Activated T-helper 17 cell treated with anti-CD3 and anti-CD28 coated beads, Interleukin-2, amount 50 U/mL, for 72 hours (primary cell): ENCODE measurements at regions not wholly inside any gene's neighbourhood (a gene's known extent, or its start where the extent isn't known, plus 50 kb on each side); places are given as distances from the start of the nearest gene placed in this dataset.
A peak's percentile ranks its signal among the peaks of the same experiment; 100 is the strongest.

ENCODE experiments used
- ATAC-seq: fragments of 150-1000 bp; cut with Tn5 transposase; replicated peaks from 2 replicates; pipeline ENCODE4 v1.10.0; 2021; ENCODE audit warnings: mild to moderate bottlenecking, moderate library complexity
- H3K27ac Mint-ChIP-seq: one replicate; pipeline ENCODE4 v1.8.0; 2022; ENCODE audit warnings: mixed read lengths
- H3K27me3 Mint-ChIP-seq: one replicate; pipeline ENCODE4 v1.8.0; 2022; ENCODE audit warnings: mixed read lengths
- H3K36me3 Mint-ChIP-seq: one replicate; pipeline ENCODE4 v1.8.0; 2022; ENCODE audit warnings: low read depth, mild to moderate bottlenecking, mixed read lengths
- H3K4me1 Mint-ChIP-seq: one replicate; pipeline ENCODE4 v1.8.0; 2022; ENCODE audit warnings: mixed read lengths
- H3K4me3 Mint-ChIP-seq: one replicate; pipeline ENCODE4 v1.8.0; 2022; ENCODE audit warnings: mild to moderate bottlenecking, mixed read lengths
- H3K9me3 Mint-ChIP-seq: one replicate; pipeline ENCODE4 v1.8.0; 2022; ENCODE audit warnings: mixed read lengths

DNA sequence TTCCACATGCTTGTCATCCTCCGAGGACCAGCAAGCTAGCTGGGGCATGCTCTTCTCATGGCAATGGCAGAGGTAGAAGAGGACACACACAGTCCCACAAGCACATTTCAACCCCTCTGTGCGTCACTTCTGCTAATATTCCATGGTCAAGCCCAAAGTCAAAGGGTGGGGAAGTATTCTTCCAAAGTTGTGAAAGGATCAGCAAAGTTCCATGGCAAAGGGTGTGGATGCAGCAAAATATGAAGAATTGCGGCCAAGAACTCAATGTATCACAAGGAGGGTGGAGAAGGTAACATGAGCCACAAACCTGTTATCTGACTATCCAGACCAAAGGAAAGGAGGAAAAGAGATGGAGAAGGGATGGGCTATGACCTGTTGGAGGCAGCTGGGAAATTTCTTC, 71.2 kb upstream of the SNRK start:
- ATAC-seq = no peak
- H3K27me3 Mint-ChIP-seq = no peaks in the 10 kb centered on the region
- peaks cover 9% of the 10 kb centered on the region for H3K4me1 Mint-ChIP-seq
- no peak overlapping the region for H3K4me3 Mint-ChIP-seq
- no peaks in the 10 kb centered on the region for H3K36me3 Mint-ChIP-seq
- no peaks in the 10 kb centered on the region for H3K9me3 Mint-ChIP-seq
- H3K27ac Mint-ChIP-seq = no peak overlapping the region

DNA sequence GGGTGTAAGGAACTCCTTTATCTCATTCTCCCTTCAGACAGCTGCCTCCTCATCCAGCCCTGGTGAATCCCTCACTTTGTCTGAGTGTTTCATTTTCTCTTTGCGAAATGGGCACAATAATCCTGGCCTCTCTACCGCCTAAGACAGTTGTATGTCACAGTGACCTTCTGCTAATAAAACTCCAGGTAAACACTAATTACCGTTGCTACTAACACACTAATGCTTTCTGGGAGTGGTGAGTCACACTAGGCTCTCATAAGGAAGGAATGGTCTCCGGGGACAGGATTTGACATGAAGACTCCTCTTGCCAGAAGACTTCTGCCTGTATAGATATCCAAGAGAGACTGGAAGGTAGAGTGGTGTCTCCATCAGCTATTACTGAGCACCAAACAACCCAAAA, 71.7 kb upstream of the SNRK start:
- no peak for ATAC-seq
- no peaks in the 10 kb centered on the region for H3K36me3 Mint-ChIP-seq

DNA sequence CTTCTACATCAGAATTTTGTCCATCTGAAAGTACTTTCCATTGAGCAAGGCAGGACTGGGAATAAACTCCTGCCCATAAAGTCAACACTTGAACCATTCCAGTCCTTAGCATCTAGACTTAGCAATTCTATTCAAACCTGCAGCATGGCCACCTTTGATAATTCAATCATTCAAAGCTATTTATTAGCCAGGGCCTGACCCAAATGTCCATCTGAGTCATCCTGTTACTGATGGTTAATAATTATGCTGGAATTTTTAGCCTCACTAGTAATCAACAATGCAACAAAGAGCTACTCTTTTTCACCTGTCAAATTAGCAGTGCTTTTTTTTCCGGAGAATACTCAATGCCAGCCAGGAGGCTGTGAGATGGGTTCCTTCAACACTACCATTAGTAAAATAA, 72.7 kb upstream of the SNRK start:
- Mint-ChIP-seq H3K4me3 (no peak overlapping the region), H3K9me3 (no peaks in the 10 kb centered on the region), H3K27ac (no peak overlapping the region), H3K27me3 (no peaks in the 10 kb centered on the region), H3K36me3 (no peaks in the 10 kb centered on the region), H3K4me1 (peaks cover 9% of the 10 kb centered on the region)
- no peak for ATAC-seq

More for the DNA sequence above, 71.7 kb upstream of the SNRK start:
- Mint-ChIP-seq H3K27ac (no peak overlapping the region), H3K27me3 (no peaks in the 10 kb centered on the region), H3K9me3 (no peaks in the 10 kb centered on the region), H3K4me3 (no peak overlapping the region), H3K4me1 (peaks cover 9% of the 10 kb centered on the region)

DNA sequence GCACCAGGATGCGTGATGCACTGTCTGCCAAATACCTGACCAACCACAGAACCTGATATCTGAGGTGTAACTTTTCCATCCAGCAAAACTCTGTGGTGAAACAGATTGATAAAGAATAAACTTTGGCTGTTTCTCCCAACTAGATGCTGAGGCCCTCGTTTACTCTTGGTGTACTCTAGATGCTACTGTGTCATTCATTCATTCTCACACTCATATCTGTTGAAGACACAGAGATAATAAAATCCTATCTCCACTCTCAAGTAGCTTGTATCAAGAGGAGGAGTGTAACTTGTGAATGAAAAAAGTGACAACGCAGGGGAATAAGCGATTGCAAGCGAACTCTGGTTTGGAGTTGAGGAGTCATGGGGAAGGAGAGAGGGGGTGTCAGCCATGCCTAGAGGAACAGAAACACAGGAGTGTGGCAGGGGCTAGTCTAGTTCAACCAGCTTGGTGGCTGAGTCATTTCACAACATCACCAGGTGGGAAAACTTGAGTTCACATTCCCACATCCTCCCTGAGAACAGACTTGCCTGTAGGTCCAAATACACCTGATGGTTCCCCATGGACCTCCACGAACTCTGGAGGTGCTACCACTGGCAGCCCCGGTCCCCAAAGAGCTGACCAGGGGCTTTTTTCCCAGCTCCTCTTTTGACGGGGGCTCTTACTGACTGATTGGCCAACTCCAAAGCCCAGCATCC, 73.3 kb upstream of the SNRK start:
- H3K27ac Mint-ChIP-seq = no peak overlapping the region
- H3K36me3 Mint-ChIP-seq = no peaks in the 10 kb centered on the region
- H3K4me3 Mint-ChIP-seq = no peak overlapping the region
- no peaks in the 10 kb centered on the region for H3K27me3 Mint-ChIP-seq
- H3K4me1 Mint-ChIP-seq = peaks cover 9% of the 10 kb centered on the region
- H3K9me3 Mint-ChIP-seq = no peaks in the 10 kb centered on the region
- no peak for ATAC-seq

DNA sequence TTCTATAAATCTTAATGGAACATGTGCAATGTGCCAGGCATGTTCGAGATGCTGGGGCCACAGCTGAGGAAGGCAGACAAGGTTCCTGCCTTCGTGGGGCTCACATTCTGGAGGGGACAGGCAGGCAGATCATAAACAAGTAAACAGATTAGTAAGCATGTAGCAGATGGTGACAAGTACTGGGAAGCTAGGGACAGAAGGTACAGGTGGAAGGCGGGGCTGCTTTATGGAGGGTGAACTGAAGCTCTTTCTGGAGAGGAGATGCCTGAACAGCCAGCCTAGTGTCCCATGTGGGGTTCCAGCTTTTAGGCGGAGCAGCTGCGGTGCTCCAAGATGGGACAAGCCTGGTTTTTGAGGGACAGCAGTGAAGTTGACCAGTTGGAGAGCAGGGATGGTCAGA, 74.7 kb upstream of the SNRK start:
- Mint-ChIP-seq H3K27me3 (no peaks in the 10 kb centered on the region), H3K27ac (no peak overlapping the region), H3K4me1 (peaks cover 3% of the 10 kb centered on the region), H3K4me3 (no peak overlapping the region), H3K9me3 (no peaks in the 10 kb centered on the region), H3K36me3 (no peaks in the 10 kb centered on the region)
- ATAC-seq = no peak

DNA sequence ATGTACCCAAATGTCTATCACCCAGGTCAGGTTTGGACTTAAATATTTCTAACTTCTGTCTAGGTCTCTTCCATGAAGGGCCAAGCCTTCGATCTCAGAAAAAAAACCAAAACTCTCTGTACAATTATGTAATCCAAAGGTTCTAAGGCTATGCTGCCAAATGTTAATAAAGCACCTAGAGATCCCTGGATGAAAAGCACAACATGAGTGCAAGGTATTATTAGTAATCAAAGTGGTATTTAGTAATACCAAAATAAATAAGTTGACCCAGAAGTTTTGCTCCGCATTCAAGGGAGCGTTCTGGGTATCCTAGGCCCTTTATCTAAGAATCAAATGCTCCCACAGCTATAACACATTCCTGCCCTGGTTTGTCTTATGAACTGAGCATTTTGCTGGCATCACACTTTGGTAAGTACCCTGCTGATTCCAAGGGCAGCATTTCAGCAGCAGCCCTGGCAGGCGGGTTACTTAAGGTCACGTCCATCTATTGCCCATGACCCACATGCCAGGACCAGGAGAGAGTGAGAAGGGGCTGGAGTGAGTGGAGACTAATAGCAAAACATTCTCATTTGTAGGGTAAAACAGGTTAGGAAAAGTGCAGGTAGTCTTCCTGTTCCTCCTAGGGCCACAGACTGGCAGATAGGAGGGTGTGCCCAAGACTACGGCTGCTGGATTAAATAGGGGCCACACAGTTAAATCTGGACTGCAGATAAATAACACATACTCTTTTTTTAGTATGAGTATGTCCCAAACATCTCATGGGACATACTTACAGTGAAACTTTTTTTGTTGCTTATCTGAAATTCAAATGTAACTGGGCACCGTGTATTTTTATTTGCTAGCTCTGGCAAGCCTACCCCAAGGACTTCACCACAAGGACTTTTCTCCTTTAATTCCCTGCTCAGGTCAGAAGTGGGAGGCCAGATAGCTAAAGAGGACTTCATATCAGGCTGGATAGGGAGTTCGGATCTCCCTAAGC, 76.0 kb upstream of the SNRK start:
- Mint-ChIP-seq H3K27me3 (no peaks in the 10 kb centered on the region), H3K36me3 (no peaks in the 10 kb centered on the region), H3K9me3 (no peaks in the 10 kb centered on the region), H3K4me1 (peaks cover 3% of the 10 kb centered on the region), H3K4me3 (no peak overlapping the region), H3K27ac (no peak overlapping the region)
- ATAC-seq = no peak

DNA sequence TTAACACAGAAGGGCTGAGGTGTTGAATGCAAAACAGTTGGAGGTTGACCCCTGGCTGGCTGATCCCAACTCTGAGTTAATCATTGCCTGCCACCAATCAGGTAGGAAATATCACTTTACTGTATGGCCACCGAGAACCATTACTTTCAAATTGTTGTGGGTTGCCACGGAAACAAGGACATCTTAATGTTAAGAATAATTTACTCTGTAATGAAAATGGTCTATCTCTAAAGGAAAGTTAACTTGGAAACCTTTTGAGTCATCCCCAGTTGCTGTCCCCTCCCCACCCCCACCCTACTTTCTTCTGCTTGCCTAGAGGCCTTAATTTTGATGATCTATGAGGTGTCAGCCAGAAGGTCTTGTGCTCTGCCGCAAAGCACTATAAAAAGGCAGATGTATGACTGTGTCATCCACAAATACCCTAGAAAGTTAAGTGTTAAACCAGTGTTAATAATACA, 78.7 kb upstream of the SNRK start:
- Mint-ChIP-seq H3K27ac (no peak overlapping the region), H3K4me3 (no peak overlapping the region), H3K9me3 (no peaks in the 10 kb centered on the region), H3K36me3 (no peaks in the 10 kb centered on the region), H3K4me1 (no peaks in the 10 kb centered on the region), H3K27me3 (no peaks in the 10 kb centered on the region)
- no peak for ATAC-seq

- ATAC-seq = no peak
- no peaks in the 10 kb centered on the region for H3K36me3 Mint-ChIP-seq
- H3K27me3 Mint-ChIP-seq = no peaks in the 10 kb centered on the region
- H3K9me3 Mint-ChIP-seq = no peaks in the 10 kb centered on the region
- no peak overlapping the region for H3K27ac Mint-ChIP-seq
- no peak overlapping the region for H3K4me3 Mint-ChIP-seq
- H3K4me1 Mint-ChIP-seq = no peaks in the 10 kb centered on the region
These were observed 79.7 kb upstream of the SNRK start for GRCh38 chr3:43206632-43207031.

- Mint-ChIP-seq H3K4me3 (no peak overlapping the region), H3K27ac (no peak overlapping the region), H3K4me1 (no peaks in the 10 kb centered on the region), H3K27me3 (no peaks in the 10 kb centered on the region), H3K9me3 (no peaks in the 10 kb centered on the region), H3K36me3 (no peaks in the 10 kb centered on the region)
- no peak for ATAC-seq
These were observed 80.2 kb upstream of the SNRK start for GRCh38 chr3:43206105-43206504.

- Mint-ChIP-seq H3K27ac (no peak overlapping the region), H3K36me3 (peaks cover 5% of the 10 kb centered on the region), H3K4me3 (no peak overlapping the region), H3K9me3 (no peaks in the 10 kb centered on the region), H3K4me1 (peaks cover 17% of the 10 kb centered on the region), H3K27me3 (no peaks in the 10 kb centered on the region)
- ATAC-seq = no peak
These were observed 83.3 kb upstream of the SNRK start for GRCh38 chr3:43203022-43203421.

GRCh38 chr3:43201581-43201980, 84.8 kb upstream of the SNRK start:
- H3K27me3 Mint-ChIP-seq = no peaks in the 10 kb centered on the region
- no peak overlapping the region for H3K4me3 Mint-ChIP-seq
- no peak overlapping the region for H3K27ac Mint-ChIP-seq
- no peaks in the 10 kb centered on the region for H3K9me3 Mint-ChIP-seq
- peaks cover 5% of the 10 kb centered on the region for H3K36me3 Mint-ChIP-seq
- ATAC-seq = no peak
- H3K4me1 Mint-ChIP-seq = peaks cover 17% of the 10 kb centered on the region

DNA sequence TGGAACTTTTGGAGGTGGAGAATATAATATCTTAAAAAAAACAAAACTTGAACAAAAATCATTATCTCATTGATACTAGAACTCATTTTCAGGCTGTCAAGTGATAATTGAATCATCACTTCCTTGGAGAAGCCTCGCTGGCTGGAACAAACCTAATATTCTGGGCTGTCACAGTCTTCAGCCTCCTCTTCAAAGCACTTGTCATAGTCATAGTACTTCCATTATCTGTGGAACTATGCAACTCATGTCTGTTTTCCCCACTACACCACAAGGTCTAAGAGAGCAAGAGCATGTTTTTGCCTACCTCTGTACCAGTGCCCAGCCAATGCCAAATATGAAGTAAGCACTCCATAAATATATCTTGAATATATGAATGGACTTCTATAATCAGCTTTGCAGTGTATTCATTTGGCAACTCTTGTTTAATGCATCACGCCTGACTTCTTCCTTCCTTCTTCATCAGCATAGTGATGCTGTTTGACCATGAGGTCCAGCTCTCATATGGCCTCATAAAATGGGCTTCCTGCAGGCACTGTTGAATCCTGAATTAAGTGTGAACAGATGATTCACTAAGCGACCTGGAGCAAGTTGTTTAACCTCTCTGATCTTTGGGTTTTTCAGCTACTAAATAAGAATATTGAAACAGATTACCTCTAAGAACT, 86.6 kb upstream of the SNRK start:
- H3K36me3 Mint-ChIP-seq = peaks cover 5% of the 10 kb centered on the region
- no peaks in the 10 kb centered on the region for H3K9me3 Mint-ChIP-seq
- H3K27ac Mint-ChIP-seq = peak overlapping the region; percentile 87
- H3K4me3 Mint-ChIP-seq = peak overlapping the region; percentile 40
- peaks cover 24% of the 10 kb centered on the region for H3K4me1 Mint-ChIP-seq
- ATAC-seq = peak; percentile 80
- H3K27me3 Mint-ChIP-seq = no peaks in the 10 kb centered on the region

GRCh38 chr3:43198791-43199644, 87.3 kb upstream of the SNRK start:
- no peaks in the 10 kb centered on the region for H3K27me3 Mint-ChIP-seq
- H3K9me3 Mint-ChIP-seq = no peaks in the 10 kb centered on the region
- H3K4me1 Mint-ChIP-seq = peaks cover 30% of the 10 kb centered on the region
- peak overlapping the region; percentile 87 for H3K27ac Mint-ChIP-seq
- ATAC-seq = peak; percentile 66
- peak overlapping the region; percentile 40 for H3K4me3 Mint-ChIP-seq
- H3K36me3 Mint-ChIP-seq = peaks cover 5% of the 10 kb centered on the region

GRCh38 chr3:43198301-43198700, 88.0 kb upstream of the SNRK start:
- H3K27me3 Mint-ChIP-seq = no peaks in the 10 kb centered on the region
- H3K36me3 Mint-ChIP-seq = peaks cover 5% of the 10 kb centered on the region
- H3K4me1 Mint-ChIP-seq = peaks cover 32% of the 10 kb centered on the region
- H3K27ac Mint-ChIP-seq = peak overlapping the region; percentile 87
- no peak for ATAC-seq
- peak overlapping the region; percentile 40 for H3K4me3 Mint-ChIP-seq
- H3K9me3 Mint-ChIP-seq = no peaks in the 10 kb centered on the region
